OCI-LY3 (cell line): ENCODE measurements at regions not wholly inside any gene's neighbourhood (a gene's known extent, or its start where the extent isn't known, plus 50 kb on each side); places are given as distances from the start of the nearest gene placed in this dataset.

Experiments
- CTCF ChIP-seq: fragments of 200-600, 300-600 bp; sonication (generic); IDR thresholded peaks from 2 replicates; pipeline ENCODE4 v1.5.1; 2014; ENCODE audit warnings: antibody characterized with exemption, low read length, low read depth
- EZH2phosphoT487 ChIP-seq: fragments of 200-600 bp; shearing (Covaris generic); IDR thresholded peaks from 2 replicates; pipeline ENCODE4 v1.6.1; 2018; ENCODE audit warnings: antibody characterized with exemption, mixed run types, low read depth

GRCh38 chr3:159482994-159483367, 505.7 kb upstream of the IL12A start:
- TF ChIP-seq CTCF: no peak
- TF ChIP-seq EZH2phosphoT487: no peak
